ENCODE measurements at regions not wholly inside any gene's neighbourhood (a gene's known extent, or its start where the extent isn't known, plus 50 kb on each side); places are given as distances from the start of the nearest gene placed in this dataset.

- H3K4me2 ChIP-seq = no peak overlapping the region
- ChIA-PET POLR2A (no interaction called here), CTCF (no interaction called here)
- no peak overlapping the region for H3K4me3 ChIP-seq
- DNase-seq (ENCODE audit: low read depth in 1 of 2, low spot score in 1 of 2) (no peak), ATAC-seq (no peak), FAIRE-seq (no peak)
- no peaks in the 10 kb centered on the region for H3K9me3 ChIP-seq
- H3K27ac ChIP-seq = no peak overlapping the region
- H3K4me1 ChIP-seq = no peaks in the 10 kb centered on the region
- no peak for TF ChIP-seq CBX8 (IDR thresholded peaks at IDR 0.05)
- TF ChIP-seq ATOH8 (CRISPR knock-in tag; IDR thresholded peaks at IDR 0.05; ENCODE audit: low read depth) = no peak
- no peak for TF ChIP-seq TP53 (CRISPR knock-in tag; IDR thresholded peaks at IDR 0.05)
Observed at GRCh38 chr6:66068033-66068432, 361.0 kb upstream of the EYS start.

DNA sequence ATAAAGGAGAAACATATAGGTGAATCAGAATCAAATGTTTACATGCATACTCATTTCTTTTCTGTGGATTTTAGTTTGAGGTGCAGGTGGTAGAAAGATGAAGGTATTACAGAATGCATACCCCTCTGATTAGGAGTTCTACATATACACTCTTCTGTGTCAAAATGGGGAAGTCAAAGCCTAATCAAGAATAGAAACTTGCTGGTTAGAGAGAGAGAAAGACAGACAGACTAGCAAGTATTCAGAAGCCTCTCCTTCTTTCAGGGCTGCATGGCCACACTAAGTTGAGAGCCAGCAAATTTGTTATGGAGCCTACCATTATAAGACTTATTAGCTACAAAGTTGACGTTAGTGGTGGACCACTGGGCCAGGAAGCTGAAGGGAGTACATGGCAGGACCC lies 358.3 kb upstream of the EYS start:
- Histone ChIP-seq H3K4me3 (no peak overlapping the region), H3K4me1 (no peaks in the 10 kb centered on the region), H3K27ac (no peak overlapping the region), H3K4me2 (no peak overlapping the region), H3K9me3 (no peaks in the 10 kb centered on the region)
- no peak for TF ChIP-seq EP300 (IDR thresholded peaks at IDR 0.05)
- ChIA-PET POLR2A (no interaction called here), CTCF (no interaction called here)
- no peak for DNase-seq (ENCODE audit: low read depth in 1 of 2, low spot score in 1 of 2)
- WGBS (ENCODE audit: missing lambda C conversion rate) = 29% methylated on average over 1 of the region's 1 CpG
- no peak for ATAC-seq
- FAIRE-seq = no peak

DNA sequence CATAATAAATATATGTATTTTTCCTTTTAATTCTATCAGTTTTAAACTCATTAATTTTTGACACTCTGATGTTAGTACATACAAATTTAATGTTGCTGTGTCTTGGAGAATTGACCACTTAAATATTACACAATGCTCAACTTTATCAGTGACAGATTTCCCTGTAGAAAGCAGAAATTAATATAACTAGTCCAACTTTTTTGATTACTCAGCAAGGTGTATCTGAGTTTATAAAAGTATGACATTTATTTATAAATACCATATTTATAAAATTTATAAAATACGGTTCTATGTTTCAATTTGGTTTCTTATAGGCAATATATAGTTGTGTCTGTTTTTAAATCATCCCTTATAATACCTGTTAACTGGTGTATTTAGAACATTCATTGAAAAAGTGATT lies 350.0 kb upstream of the EYS start:
- CTCF ChIA-PET = no interaction called here
- POLR2A ChIA-PET = no interaction called here
- ATAC-seq (no peak), DNase-seq (ENCODE audit: low read depth in 1 of 2, low spot score in 1 of 2) (no peak), FAIRE-seq (no peak)
- H3K4me1 ChIP-seq = no peaks in the 10 kb centered on the region
- no peak overlapping the region for H3K4me3 ChIP-seq
- TF ChIP-seq NFE2L2 (conservative IDR thresholded peaks at IDR 0.05; ENCODE audit: low read length) (no peak), KDM5A (IDR thresholded peaks at IDR 0.05) (no peak)
- H3K27ac ChIP-seq = no peak overlapping the region
- no peaks in the 10 kb centered on the region for H3K9me3 ChIP-seq
- H3K4me2 ChIP-seq = no peak overlapping the region
- WGBS (ENCODE audit: missing lambda C conversion rate) = 77% methylated on average over 1 of the region's 1 CpG

GRCh38 chr6:66054967-66055366 lies 347.9 kb upstream of the EYS start:
- H3K9me3 ChIP-seq = no peaks in the 10 kb centered on the region
- no peak overlapping the region for H3K4me2 ChIP-seq
- no peak overlapping the region for H3K27ac ChIP-seq
- FAIRE-seq (no peak), DNase-seq (ENCODE audit: low read depth in 1 of 2, low spot score in 1 of 2) (no peak), ATAC-seq (no peak)
- no peaks in the 10 kb centered on the region for H3K4me1 ChIP-seq
- ChIA-PET POLR2A (no interaction called here), CTCF (no interaction called here)
- 77% methylated on average over 2 of the region's 2 CpGs for WGBS (ENCODE audit: missing lambda C conversion rate)
- TF ChIP-seq POLR2AphosphoS2 (conservative IDR thresholded peaks at IDR 0.05; ENCODE audit: low read length) (no peak), KDM5A (IDR thresholded peaks at IDR 0.05) (no peak), TP53 (CRISPR knock-in tag; IDR thresholded peaks at IDR 0.05) (no peak), RARB (CRISPR knock-in tag; IDR thresholded peaks at IDR 0.05) (no peak), EHMT2 (IDR thresholded peaks at IDR 0.05; ENCODE audit: low read depth) (no peak), ZSCAN20 (CRISPR knock-in tag; IDR thresholded peaks at IDR 0.05) (no peak), SMC3 (IDR thresholded peaks at IDR 0.05) (no peak), JUN (IDR thresholded peaks at IDR 0.05) (no peak), HMGXB4 (CRISPR knock-in tag; IDR thresholded peaks at IDR 0.05; ENCODE audit: borderline replicate concordance) (no peak), RCOR1 (IDR thresholded peaks at IDR 0.05; ENCODE audit: low read depth, low read length) (no peak), ZNF302 (CRISPR knock-in tag; IDR thresholded peaks at IDR 0.05) (no peak), CBX2 (IDR thresholded peaks at IDR 0.05; ENCODE audit: borderline replicate concordance, low read depth) (no peak), HDAC2 (IDR thresholded peaks at IDR 0.05) (no peak), HOXA7 (CRISPR knock-in tag; IDR thresholded peaks at IDR 0.05) (no peak), ZC3H11A (IDR thresholded peaks at IDR 0.05) (no peak), RNF2 (IDR thresholded peaks at IDR 0.05; ENCODE audit: borderline replicate concordance, low read depth) (no peak)
- TF ChIP-seq, protein P1, sequence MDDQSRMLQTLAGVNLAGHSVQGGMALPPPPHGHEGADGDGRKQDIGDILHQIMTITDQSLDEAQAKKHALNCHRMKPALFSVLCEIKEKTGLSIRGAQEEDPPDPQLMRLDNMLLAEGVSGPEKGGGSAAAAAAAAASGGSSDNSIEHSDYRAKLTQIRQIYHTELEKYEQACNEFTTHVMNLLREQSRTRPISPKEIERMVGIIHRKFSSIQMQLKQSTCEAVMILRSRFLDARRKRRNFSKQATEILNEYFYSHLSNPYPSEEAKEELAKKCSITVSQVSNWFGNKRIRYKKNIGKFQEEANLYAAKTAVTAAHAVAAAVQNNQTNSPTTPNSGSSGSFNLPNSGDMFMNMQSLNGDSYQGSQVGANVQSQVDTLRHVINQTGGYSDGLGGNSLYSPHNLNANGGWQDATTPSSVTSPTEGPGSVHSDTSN (IDR thresholded peaks at IDR 0.05) = no peak
- no peak overlapping the region for H3K4me3 ChIP-seq

Data from A549 (cell line).